Rectal smooth muscle tissue (tissue), 1 donor: ENCODE measurements at regions not wholly inside any gene's neighbourhood (a gene's known extent, or its start where the extent isn't known, plus 50 kb on each side); places are given as distances from the start of the nearest gene placed in this dataset.
"Not testable (repeated sequence)": the region's sequence is repeated elsewhere in the genome, so short reads cannot be mapped to it uniquely, and the experiment has no call there.

Experiments
- H3K27ac ChIP-seq: one replicate; pipeline ENCODE4 v1.7.0; 2013; ENCODE audit warnings: low read depth, low read length, inconsistent platforms
- H3K27me3 ChIP-seq: one replicate; pipeline ENCODE4 v1.7.0; 2013; ENCODE audit warnings: low read length; ENCODE audit not compliant: control insufficient read depth, insufficient read depth
- H3K36me3 ChIP-seq: one replicate; pipeline ENCODE4 v1.7.0; 2013; ENCODE audit warnings: low read length; ENCODE audit not compliant: control insufficient read depth, insufficient read depth
- H3K4me1 ChIP-seq: one replicate; pipeline ENCODE4 v1.7.0; 2013; ENCODE audit warnings: low read length; ENCODE audit not compliant: control insufficient read depth, insufficient read depth
- H3K4me3 ChIP-seq: one replicate; pipeline ENCODE4 v1.7.0; 2013; ENCODE audit warnings: low read length
- H3K9ac ChIP-seq: one replicate; pipeline ENCODE4 v1.7.0; 2013; ENCODE audit warnings: low read length

GRCh38 chr2:53220969-53221368 lies 546.6 kb upstream of the CHAC2 start:
- no peak overlapping the region for H3K9ac ChIP-seq
- no peak overlapping the region for H3K4me3 ChIP-seq
- no peaks in the 10 kb centered on the region for H3K36me3 ChIP-seq
- no peaks in the 10 kb centered on the region for H3K27me3 ChIP-seq
- H3K27ac ChIP-seq, result no peak overlapping the region
- H3K4me1 ChIP-seq, result no peaks in the 10 kb centered on the region

DNA sequence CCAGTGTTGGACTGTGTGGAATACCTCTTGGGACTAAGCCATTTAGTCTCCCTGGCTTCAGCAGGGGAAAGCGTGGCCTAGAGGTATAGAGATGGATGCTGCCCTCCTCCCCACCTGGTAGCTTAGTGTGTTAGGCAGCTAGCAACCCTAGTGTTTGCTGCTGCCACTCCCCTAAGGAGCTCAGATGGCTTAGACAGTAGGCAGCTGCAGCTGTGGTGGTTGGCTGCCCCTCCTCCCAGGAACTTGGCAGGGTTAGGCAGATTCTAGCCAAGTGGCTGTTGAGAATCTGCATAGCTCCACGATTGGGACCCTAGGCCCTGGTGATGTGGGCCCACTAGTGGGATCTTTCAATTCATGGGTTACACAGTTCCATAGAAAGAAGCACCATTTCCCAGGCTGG lies 550.4 kb upstream of the CHAC2 start:
- Histone ChIP-seq H3K27ac (no peak overlapping the region), H3K4me1 (no peaks in the 10 kb centered on the region), H3K4me3 (no peak overlapping the region), H3K9ac (no peak overlapping the region), H3K36me3 (no peaks in the 10 kb centered on the region), H3K27me3 (no peaks in the 10 kb centered on the region)

DNA sequence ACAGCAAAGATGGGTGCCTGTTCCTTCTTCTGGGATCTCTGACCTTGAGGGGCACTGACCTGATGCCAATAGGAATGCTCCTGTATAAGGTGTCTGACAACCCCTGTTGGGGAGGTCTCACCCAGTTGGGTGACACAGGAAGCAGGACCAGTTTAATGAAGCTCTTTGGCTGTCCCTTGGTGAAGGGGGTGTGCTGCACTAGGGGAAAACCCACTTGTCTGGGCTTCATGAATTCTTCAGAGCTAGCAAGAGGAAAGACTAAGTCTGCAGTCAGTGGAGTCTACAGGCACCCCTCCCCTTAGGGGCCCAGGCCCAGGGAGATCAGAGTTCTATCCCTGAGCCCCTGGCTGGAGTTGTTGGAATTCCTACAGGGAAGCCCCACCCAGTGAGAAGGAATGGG lies 550.8 kb upstream of the CHAC2 start:
- H3K4me3 ChIP-seq, result no peak overlapping the region
- no peaks in the 10 kb centered on the region for H3K4me1 ChIP-seq
- H3K36me3 ChIP-seq, result no peaks in the 10 kb centered on the region
- H3K9ac ChIP-seq, result no peak overlapping the region
- H3K27me3 ChIP-seq, result no peaks in the 10 kb centered on the region
- H3K27ac ChIP-seq, result no peak overlapping the region

DNA sequence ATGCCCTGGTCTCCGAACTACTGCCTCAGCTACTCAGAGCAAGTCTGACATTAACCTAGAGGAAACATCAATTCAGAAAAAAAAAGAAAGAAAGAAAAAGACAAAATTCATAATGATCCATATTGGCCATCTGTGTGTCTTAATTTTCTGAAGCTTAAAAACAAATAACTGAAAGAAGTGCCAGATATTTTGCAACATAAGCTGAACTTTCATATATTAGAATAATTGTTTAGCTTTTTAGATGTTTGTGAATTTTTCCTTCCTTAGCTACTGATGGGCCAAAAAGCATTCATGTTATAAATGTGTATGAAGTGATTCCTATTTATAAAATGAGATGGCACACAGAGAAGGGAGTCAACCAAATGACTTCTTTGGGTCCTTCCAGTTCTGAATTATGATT lies 555.0 kb upstream of the CHAC2 start:
- no peak overlapping the region for H3K4me3 ChIP-seq
- no peak overlapping the region for H3K9ac ChIP-seq
- no peaks in the 10 kb centered on the region for H3K27me3 ChIP-seq
- no peaks in the 10 kb centered on the region for H3K4me1 ChIP-seq
- H3K27ac ChIP-seq, result no peak overlapping the region
- no peaks in the 10 kb centered on the region for H3K36me3 ChIP-seq

DNA sequence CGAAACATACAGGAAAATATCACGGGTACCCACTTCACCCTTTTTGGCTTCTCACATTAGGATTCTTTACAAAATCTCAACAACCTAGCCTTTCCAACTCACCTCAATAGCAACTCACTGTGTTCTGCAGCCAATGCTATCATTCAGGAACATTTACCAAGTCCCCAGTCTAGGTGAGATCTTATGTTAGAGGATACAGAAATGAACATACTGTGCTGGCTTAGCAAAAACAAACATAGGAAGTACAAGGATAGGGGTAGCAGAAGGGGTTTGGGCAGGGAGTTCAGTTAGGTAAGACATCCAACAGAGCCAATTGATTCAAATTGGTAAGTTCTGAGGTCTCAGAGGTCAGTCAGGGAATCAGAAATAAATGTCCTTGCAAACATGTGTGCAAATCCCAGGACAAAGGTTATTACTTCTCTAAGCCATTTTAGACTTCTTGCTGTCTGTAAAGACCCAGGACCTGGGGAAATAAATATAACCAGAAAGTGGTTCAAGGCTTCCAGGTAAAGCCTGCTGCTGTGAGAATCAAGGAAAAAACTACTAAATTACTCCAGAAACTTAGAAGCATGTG lies 556.3 kb upstream of the CHAC2 start:
- no peaks in the 10 kb centered on the region for H3K4me1 ChIP-seq
- H3K36me3 ChIP-seq, result no peaks in the 10 kb centered on the region
- no peaks in the 10 kb centered on the region for H3K27me3 ChIP-seq
- no peak overlapping the region for H3K9ac ChIP-seq
- H3K4me3 ChIP-seq, result no peak overlapping the region
- no peak overlapping the region for H3K27ac ChIP-seq

- no peaks in the 10 kb centered on the region for H3K27me3 ChIP-seq
- H3K4me1 ChIP-seq, result no peaks in the 10 kb centered on the region
- H3K27ac ChIP-seq, result no peak overlapping the region
- H3K36me3 ChIP-seq, result no peaks in the 10 kb centered on the region
- no peak overlapping the region for H3K4me3 ChIP-seq
- no peak overlapping the region for H3K9ac ChIP-seq
These were observed 557.1 kb upstream of the CHAC2 start for GRCh38 chr2:53210538-53210937.

DNA sequence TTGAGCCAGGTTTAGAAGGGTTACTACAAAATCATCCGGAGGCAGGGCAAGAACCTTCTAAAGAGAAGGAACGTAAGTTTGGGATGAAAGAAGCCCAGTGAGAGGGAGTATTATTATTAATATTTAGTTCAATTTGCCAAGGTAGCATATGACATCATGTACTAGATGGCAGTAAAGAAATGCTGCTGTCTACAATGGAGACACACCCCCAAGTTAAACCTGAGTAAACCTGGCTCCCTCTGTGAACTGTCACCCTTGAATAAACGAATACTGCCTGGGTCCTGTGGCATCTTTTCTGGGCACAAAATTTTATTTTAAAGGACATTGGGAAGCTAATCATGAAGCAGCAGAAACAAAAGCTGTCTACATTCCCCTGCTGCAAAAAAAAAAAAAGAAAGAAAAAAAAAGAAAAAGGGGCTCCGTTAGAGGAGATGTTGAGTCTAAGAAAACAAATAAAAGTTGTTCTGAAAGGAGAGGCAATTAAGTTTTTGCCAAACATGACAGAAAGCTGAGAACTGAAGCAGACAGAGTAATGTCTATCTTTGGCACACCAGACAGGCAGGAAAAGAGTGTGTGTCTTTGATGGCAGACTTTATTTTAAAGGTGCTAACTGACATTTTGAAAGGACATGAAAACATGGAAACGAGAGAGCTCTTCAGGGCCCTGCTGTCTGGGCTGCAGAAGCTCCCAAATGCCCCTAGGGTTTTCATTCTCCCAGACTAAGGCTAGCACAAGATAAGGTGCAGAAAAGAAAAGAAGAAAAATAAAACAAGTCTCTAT lies 557.7 kb upstream of the CHAC2 start:
- H3K9ac ChIP-seq, result no peak overlapping the region
- no peak overlapping the region for H3K4me3 ChIP-seq
- H3K27ac ChIP-seq, result no peak overlapping the region
- H3K4me1 ChIP-seq, result no peaks in the 10 kb centered on the region
- H3K36me3 ChIP-seq, result no peaks in the 10 kb centered on the region
- no peaks in the 10 kb centered on the region for H3K27me3 ChIP-seq

- Histone ChIP-seq H3K9ac (no peak overlapping the region), H3K4me3 (no peak overlapping the region), H3K27me3 (no peaks in the 10 kb centered on the region), H3K4me1 (no peaks in the 10 kb centered on the region), H3K36me3 (no peaks in the 10 kb centered on the region), H3K27ac (no peak overlapping the region)
These were observed 558.8 kb upstream of the CHAC2 start for GRCh38 chr2:53208815-53209214.

GRCh38 chr2:53206226-53206625 lies 561.4 kb upstream of the CHAC2 start:
- not testable (repeated sequence) for H3K27ac ChIP-seq, H3K4me3 ChIP-seq, H3K4me1 ChIP-seq, H3K27me3 ChIP-seq, H3K36me3 ChIP-seq, H3K9ac ChIP-seq

- Histone ChIP-seq H3K9ac (no peak overlapping the region), H3K27ac (no peak overlapping the region), H3K36me3 (no peaks in the 10 kb centered on the region), H3K4me3 (no peak overlapping the region), H3K27me3 (no peaks in the 10 kb centered on the region), H3K4me1 (no peaks in the 10 kb centered on the region)
These were observed 565.5 kb upstream of the CHAC2 start for GRCh38 chr2:53202063-53202462.

- no peak overlapping the region for H3K9ac ChIP-seq
- no peaks in the 10 kb centered on the region for H3K36me3 ChIP-seq
- H3K27me3 ChIP-seq, result no peaks in the 10 kb centered on the region
- H3K27ac ChIP-seq, result no peak overlapping the region
- H3K4me1 ChIP-seq, result no peaks in the 10 kb centered on the region
- H3K4me3 ChIP-seq, result no peak overlapping the region
These were observed 567.5 kb upstream of the CHAC2 start for GRCh38 chr2:53200072-53200471.

- Histone ChIP-seq H3K36me3 (no peaks in the 10 kb centered on the region), H3K4me3 (no peak overlapping the region), H3K27me3 (no peaks in the 10 kb centered on the region), H3K4me1 (no peaks in the 10 kb centered on the region), H3K27ac (no peak overlapping the region), H3K9ac (no peak overlapping the region)
These were observed 578.6 kb upstream of the CHAC2 start for GRCh38 chr2:53188851-53189510.

- H3K4me3 ChIP-seq, result no peak overlapping the region
These were observed 584.0 kb upstream of the CHAC2 start for GRCh38 chr2:53183581-53183980.

More at GRCh38 chr2:53183581-53183980, 584.0 kb upstream of the CHAC2 start:
- no peaks in the 10 kb centered on the region for H3K36me3 ChIP-seq
- no peak overlapping the region for H3K27ac ChIP-seq
- H3K4me1 ChIP-seq, result no peaks in the 10 kb centered on the region
- H3K9ac ChIP-seq, result no peak overlapping the region
- no peaks in the 10 kb centered on the region for H3K27me3 ChIP-seq
